Smooth muscle cell (in vitro differentiated cells): ENCODE measurements at regions not wholly inside any gene's neighbourhood (a gene's known extent, or its start where the extent isn't known, plus 50 kb on each side); places are given as distances from the start of the nearest gene placed in this dataset.

Experiments
- DNase-seq: peaks from one replicate; lab custom pipeline; 2025; ENCODE audit not compliant: unreplicated experiment; lab: John Stamatoyannopoulos, UW
- H2AFZ ChIP-seq: fragments of 200-600 bp; sonication (generic); 2 replicates; pipeline ENCODE4 v1.6.0; 2016; ENCODE audit warnings: antibody characterized with exemption, low read depth, mild to moderate bottlenecking
- H3F3A ChIP-seq: fragments of 200-600 bp; sonication (generic); 2 replicates; pipeline ENCODE4 v1.6.0; 2017; ENCODE audit warnings: antibody characterized with exemption, low read depth
- H3K27ac ChIP-seq: fragments of 200-600 bp; sonication (generic); 2 replicates; pipeline ENCODE4 v1.5.1; 2016; ENCODE audit warnings: low read depth, mild to moderate bottlenecking
- H3K27me3 ChIP-seq: fragments of 200-600 bp; sonication (generic); 2 replicates; pipeline ENCODE4 v1.6.1; 2016; ENCODE audit warnings: low read depth, mild to moderate bottlenecking
- H3K36me3 ChIP-seq: fragments of 200-600 bp; sonication (generic); 2 replicates; pipeline ENCODE4 v1.5.1; 2016; ENCODE audit warnings: low read depth
- H3K4me1 ChIP-seq: fragments of 200-600 bp; sonication (generic); 2 replicates; pipeline ENCODE4 v1.5.1; 2016; ENCODE audit warnings: low read depth
- H3K4me2 ChIP-seq: fragments of 200-600 bp; sonication (generic); 2 replicates; pipeline ENCODE4 v1.6.0; 2016; ENCODE audit warnings: mild to moderate bottlenecking
- H3K4me3 ChIP-seq: fragments of 200-600 bp; sonication (generic); 2 replicates; pipeline ENCODE4 v1.5.1; 2016; ENCODE audit warnings: mild to moderate bottlenecking
- H3K79me2 ChIP-seq: fragments of 200-600 bp; sonication (generic); 2 replicates; pipeline ENCODE4 v1.6.0; 2016; ENCODE audit warnings: low read depth, mild to moderate bottlenecking
- H3K9ac ChIP-seq: fragments of 200-600 bp; sonication (generic); 2 replicates; pipeline ENCODE4 v1.6.0; 2016; ENCODE audit warnings: low read depth
- H3K9me3 ChIP-seq: fragments of 200-600 bp; sonication (generic); replicated peaks from 2 replicates; pipeline ENCODE4 v1.5.1; 2016; ENCODE audit warnings: low read depth
- H4K20me1 ChIP-seq: fragments of 200-600 bp; sonication (generic); 2 replicates; pipeline ENCODE4 v1.6.0; 2016; ENCODE audit warnings: low read depth
- CTCF ChIP-seq: fragments of 200-600 bp; sonication (generic); IDR thresholded peaks from 2 replicates; pipeline ENCODE4 v1.5.1; 2017; ENCODE audit warnings: borderline replicate concordance, mild to moderate bottlenecking, antibody characterized with exemption; ENCODE audit not compliant: insufficient read depth, poor library complexity, severe bottlenecking
- WGBS: methylation state at CpG from one replicate; pipeline ENCODE4 v1.1.7; 2016; ENCODE audit warnings: low lambda C conversion rate; 5-methylcytosine and 5-hydroxymethylcytosine counted together

DNA sequence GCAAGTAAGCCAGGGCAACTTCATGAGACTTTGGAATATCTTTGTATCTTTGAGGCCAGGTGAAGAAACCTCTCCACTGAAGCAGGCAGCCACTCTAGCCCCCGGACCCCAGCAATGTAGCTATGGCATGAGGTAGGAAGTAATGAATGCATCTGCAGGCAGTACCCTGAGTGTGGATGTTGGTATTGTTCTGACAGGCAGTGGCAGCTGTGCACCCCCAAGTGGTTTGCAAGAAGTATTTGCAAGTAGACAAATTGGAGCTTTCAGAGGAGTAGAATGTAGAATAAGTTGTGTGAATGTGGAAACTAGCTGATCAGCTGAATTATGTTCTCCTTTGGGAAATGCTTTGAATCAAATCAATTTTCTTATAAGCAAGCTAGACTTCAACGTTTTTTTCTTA lies 194.4 kb upstream of the PGR start:
- no peaks in the 10 kb centered on the region for H3F3A ChIP-seq
- H3K36me3 ChIP-seq: no peaks in the 10 kb centered on the region
- DNase-seq: no peak
- H3K79me2 ChIP-seq: no peaks in the 10 kb centered on the region
- H3K4me3 ChIP-seq: no peak overlapping the region
- no peak overlapping the region for H3K27ac ChIP-seq
- H3K27me3 ChIP-seq: peaks cover 8% of the 10 kb centered on the region
- no peaks in the 10 kb centered on the region for H3K9me3 ChIP-seq
- H3K4me1 ChIP-seq: no peaks in the 10 kb centered on the region
- no peaks in the 10 kb centered on the region for H4K20me1 ChIP-seq
- no peak overlapping the region for H3K4me2 ChIP-seq
- H2AFZ ChIP-seq: no peak overlapping the region
- H3K9ac ChIP-seq: no peak overlapping the region
- no peak for TF ChIP-seq CTCF
- 61% methylated on average over 2 of the region's 2 CpGs for WGBS

DNA sequence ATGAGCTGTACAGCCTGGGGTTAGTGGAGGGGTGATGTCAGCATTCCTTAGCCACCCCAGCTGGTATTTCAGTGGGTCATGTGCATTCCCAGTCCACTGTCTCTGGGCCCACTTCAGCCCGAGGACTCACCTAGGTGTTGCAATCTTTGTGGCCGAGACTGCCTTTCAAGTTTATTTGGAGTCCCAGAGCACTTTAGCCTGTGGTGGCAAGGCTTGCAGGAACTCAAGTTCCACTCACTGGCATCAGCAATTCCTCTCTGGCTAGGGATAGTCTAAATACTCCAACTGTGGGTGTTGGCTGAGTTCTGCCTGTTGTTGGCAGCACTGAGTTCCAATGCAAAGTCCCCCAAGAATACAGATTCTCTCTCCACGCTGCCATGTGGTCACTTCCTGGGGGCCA lies 191.6 kb upstream of the PGR start:
- Histone ChIP-seq H3K79me2 (no peaks in the 10 kb centered on the region), H3K27ac (no peak overlapping the region), H3K4me2 (no peak overlapping the region), H3K4me1 (no peaks in the 10 kb centered on the region), H4K20me1 (no peaks in the 10 kb centered on the region), H3K9me3 (no peaks in the 10 kb centered on the region), H3K36me3 (no peaks in the 10 kb centered on the region), H3F3A (no peaks in the 10 kb centered on the region), H3K4me3 (no peak overlapping the region), H3K27me3 (no peaks in the 10 kb centered on the region), H2AFZ (no peak overlapping the region), H3K9ac (no peak overlapping the region)
- 60% methylated on average over 3 of the region's 3 CpGs for WGBS
- no peak for DNase-seq
- TF ChIP-seq CTCF: no peak

DNA sequence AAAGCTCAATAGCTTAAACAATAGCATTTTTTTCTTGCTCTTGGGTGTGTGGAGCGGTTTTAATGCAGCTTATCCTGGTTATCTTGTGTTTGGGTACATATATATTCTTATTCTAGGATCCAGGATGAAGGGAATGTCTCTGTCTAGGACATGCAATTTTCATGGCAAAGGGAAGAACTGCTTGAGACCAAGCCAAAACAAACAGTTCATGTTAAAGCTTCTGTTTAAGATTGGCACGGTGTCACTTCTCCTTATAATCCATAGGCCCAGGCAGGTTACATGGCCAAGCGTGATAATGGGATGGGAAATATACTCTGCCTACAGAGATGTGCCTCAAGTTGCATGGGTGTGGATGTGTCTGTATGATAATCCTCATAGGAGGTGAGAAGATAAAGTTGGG lies 177.1 kb upstream of the PGR start:
- H3F3A ChIP-seq: no peaks in the 10 kb centered on the region
- no peak overlapping the region for H3K4me2 ChIP-seq
- H2AFZ ChIP-seq: no peak overlapping the region
- no peaks in the 10 kb centered on the region for H3K4me1 ChIP-seq
- no peaks in the 10 kb centered on the region for H3K79me2 ChIP-seq
- DNase-seq: no peak
- no peaks in the 10 kb centered on the region for H3K36me3 ChIP-seq
- no peaks in the 10 kb centered on the region for H3K27me3 ChIP-seq
- no peaks in the 10 kb centered on the region for H3K9me3 ChIP-seq
- H3K27ac ChIP-seq: no peak overlapping the region
- H3K9ac ChIP-seq: no peak overlapping the region
- H4K20me1 ChIP-seq: no peaks in the 10 kb centered on the region
- no peak overlapping the region for H3K4me3 ChIP-seq
- TF ChIP-seq CTCF: no peak
- WGBS: 90% methylated on average over 3 of the region's 3 CpGs

DNA sequence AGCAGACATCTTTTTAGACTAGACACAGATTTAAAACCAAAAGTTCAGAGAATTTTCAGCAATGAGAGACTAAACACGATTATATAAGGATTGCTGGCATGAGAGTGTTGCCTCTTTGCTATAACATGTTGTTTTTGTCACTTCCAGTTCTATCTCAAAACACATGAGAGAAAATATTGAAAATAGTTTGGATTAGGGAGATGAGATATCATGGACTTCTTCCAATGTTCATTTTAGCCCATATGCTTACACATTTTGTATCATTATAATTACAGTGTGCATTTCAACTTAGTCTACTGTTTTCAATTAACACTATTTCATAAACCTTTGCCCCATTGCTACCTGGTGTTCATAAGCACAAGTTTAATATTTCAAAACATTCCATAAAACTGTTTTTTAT lies 175.9 kb upstream of the PGR start:
- Histone ChIP-seq H3K36me3 (no peaks in the 10 kb centered on the region), H3K4me3 (no peak overlapping the region), H4K20me1 (no peaks in the 10 kb centered on the region), H2AFZ (no peak overlapping the region), H3K27ac (no peak overlapping the region), H3F3A (no peaks in the 10 kb centered on the region), H3K9me3 (no peaks in the 10 kb centered on the region), H3K4me1 (no peaks in the 10 kb centered on the region), H3K27me3 (no peaks in the 10 kb centered on the region), H3K9ac (no peak overlapping the region), H3K4me2 (no peak overlapping the region), H3K79me2 (no peaks in the 10 kb centered on the region)
- no peak for TF ChIP-seq CTCF
- 85% methylated on average over 1 of the region's 1 CpG for WGBS
- DNase-seq: no peak
